Kidney glomerular epithelial cell (primary cell): ENCODE measurements at regions not wholly inside any gene's neighbourhood (a gene's known extent, or its start where the extent isn't known, plus 50 kb on each side); places are given as distances from the start of the nearest gene placed in this dataset.
"Not testable (repeated sequence)": the region's sequence is repeated elsewhere in the genome, so short reads cannot be mapped to it uniquely, and the experiment has no call there.

Experiments used
- DNase-seq: peaks from one replicate; lab custom pipeline; 2025; lab: John Stamatoyannopoulos, UW

GRCh38 chr17:13135506-13135905 lies 117.7 kb upstream of the ELAC2 start:
- DNase-seq: no peak

GRCh38 chr17:13134076-13134475 lies 116.2 kb upstream of the ELAC2 start:
- no peak for DNase-seq

DNA sequence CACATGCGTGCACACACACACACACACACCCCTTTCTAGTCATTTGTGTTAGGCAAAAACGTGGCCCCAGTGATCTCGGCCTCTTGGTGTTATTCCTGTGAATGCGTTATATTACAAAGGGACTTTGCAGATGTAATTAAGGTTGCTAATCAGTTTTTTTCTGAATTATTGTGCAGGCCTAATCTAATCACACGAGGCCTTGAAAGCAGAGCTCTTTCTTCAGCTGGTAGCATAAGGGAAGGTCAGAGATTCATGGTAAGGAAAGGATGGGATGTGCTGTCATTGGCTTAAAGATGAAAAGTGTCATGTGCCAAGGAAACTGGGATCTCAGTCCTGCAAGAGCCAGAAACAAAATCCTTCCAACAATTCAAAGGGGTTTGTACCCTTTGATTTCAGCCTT lies 113.4 kb upstream of the ELAC2 start:
- DNase-seq: no peak

DNA sequence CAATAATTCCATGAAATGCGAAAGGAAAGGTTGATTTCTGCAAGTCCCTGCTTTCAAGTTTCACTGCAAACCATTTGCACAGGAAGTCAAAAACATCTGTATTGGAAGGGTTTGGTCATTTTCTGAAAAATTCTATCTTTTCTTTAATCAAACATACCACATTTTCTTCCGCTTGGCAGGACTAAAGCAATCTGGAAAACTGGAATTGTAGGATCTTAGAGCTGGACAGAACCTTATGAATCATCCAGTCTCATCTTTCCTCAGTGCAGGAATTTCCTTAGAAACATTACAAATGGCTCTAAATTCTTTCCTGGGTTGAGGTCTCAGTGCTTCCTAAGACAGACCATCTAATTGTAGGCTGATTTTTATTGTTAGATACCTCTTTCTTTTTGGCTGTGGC lies 111.5 kb upstream of the ELAC2 start:
- DNase-seq: no peak

- DNase-seq: no peak
Measured at GRCh38 chr17:13128676-13129075, 110.8 kb upstream of the ELAC2 start.

DNA sequence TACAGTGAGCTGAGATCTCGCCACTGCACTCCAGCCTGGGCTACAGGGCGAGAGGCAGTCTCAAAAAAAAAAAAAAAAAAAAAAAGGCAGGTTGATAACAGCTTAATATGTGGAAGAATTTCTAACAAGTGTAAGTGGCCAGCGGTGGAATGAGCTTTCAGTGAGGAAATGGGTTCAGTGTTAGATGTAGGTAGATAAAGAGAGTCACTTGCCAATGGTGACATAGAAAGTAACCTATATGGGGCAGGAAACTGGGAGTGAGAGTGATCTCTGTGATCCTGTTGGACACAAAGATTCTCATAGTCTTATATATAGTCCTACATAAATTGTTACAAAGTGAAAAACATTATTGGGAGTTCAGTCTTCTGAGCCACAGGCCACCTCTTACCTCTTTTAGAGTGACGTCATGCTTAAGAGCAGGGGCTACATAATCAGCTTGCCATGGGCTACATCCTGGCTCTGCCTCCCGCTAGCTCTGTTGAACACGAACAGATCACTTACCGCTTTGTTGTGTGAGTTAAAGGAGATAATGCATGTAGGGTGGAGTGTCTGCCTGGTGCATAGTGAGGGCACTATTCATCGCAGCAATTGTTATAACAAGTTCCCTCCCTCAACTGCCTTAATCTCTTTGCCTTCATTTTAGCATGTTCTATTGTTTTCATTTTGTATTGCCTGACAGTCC lies 110.2 kb upstream of the ELAC2 start:
- DNase-seq: no peak

DNA sequence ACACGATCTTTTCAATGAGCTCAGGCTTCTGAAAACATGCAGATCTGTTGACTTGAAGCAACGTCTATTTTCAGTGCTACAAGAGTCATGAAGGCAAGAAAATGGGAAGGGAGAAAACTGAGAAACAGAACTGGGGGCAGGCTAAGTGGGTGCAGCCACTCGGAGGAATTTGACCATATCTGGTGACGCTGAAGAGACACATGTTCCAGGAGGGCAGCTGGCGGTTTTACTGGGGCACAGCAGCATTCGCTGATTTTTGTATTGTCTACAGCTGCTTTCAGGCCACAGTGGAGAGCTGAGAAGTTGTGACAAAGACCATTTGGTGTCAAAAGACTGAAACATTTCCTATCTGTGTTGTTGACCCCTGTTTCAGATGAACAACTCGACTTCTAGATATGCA lies 103.0 kb upstream of the ELAC2 start:
- DNase-seq: no peak

DNA sequence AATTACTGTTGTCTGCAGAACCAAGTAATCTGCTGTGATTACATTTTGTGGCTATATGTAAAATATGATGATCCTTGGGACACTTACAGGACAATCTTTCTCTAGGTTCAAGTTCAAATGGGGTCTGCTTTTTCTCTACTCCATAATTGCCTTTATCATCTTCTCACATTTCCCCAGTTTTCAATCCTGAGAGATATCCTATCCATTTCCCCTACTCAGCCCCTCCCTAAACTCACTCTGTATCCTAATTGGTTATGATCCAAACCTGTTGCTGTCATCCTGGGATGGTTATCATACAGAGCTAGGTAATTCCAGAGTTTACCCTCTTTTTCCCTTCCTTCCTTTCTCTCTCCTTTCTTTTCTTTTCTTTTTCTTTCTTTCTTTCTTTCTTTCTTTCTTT lies 100.5 kb upstream of the ELAC2 start:
- no peak for DNase-seq

DNA sequence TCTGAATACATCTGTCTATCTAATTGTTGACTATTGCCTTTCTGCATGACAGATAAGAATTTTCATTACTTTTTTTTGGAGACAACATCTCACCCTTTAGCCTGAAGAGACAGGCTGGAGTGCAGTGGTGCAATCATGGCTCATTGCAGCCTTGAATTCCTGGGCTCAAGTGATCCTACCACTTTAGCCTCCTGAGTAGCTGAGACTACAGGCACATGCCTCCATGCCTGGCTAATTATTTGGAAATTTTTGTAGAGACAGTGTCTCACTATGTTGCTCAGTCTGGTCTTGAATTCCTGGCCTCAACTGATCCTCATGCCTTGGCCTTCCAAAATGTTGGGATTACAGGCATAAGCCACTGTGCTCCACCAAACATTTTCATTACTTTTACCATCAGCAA lies 99.8 kb upstream of the ELAC2 start:
- no peak for DNase-seq

GRCh38 chr17:13114601-13115031 lies 96.8 kb upstream of the ELAC2 start:
- peak; percentile 4 for DNase-seq

GRCh38 chr17:13113821-13114525 lies 96.1 kb upstream of the ELAC2 start:
- DNase-seq: no peak

DNA sequence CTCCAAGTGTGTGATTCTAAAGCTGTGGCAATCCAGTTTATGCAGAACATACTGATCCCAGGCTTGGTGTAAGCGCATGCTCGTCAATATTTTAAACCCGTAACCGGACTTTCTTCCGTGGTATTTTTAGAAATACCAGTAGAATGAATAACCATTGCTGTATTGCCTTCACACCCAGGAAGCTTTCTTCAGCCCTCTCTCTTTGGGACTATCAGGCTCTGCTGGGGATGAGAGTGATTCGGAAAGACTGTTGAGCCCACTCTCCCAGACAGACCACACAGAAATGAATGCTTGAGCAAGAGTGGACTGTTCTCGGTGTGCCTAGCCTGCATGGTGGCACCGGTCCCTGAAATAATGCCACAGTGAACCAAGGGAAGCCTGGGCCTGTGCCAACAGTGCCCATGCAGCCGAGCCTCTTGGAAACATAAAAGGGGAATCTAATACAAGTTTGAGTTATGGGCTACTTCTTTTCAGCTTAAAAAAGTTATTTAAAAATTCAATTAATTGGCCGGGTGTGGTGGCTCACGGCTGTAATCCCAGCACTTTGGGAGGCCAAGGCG lies 89.9 kb upstream of the ELAC2 start:
- DNase-seq: no peak

DNA sequence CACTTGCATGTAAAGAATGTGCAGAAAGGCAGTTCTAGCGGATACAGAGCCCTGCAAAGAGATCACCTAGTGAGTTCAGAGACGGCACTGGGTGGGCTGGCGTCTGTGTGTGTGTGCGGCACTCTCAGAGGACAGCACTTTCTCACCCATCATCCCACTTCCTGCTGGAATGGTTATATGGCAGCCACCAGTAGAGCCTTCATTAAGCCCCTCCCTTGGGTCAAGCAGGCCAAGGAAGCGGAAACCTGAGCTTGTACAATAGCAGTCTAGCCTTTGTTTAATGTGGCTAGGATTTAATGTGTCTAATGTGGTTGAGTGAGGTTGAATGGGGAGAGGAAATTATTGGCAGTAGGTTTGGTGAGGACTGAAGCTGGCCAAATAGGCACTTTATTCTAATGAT lies 88.3 kb upstream of the ELAC2 start:
- no peak for DNase-seq

- DNase-seq: no peak
Measured at GRCh38 chr17:13104576-13104975, 86.7 kb upstream of the ELAC2 start.

GRCh38 chr17:13102477-13102876 lies 84.7 kb upstream of the ELAC2 start:
- no peak for DNase-seq

DNA sequence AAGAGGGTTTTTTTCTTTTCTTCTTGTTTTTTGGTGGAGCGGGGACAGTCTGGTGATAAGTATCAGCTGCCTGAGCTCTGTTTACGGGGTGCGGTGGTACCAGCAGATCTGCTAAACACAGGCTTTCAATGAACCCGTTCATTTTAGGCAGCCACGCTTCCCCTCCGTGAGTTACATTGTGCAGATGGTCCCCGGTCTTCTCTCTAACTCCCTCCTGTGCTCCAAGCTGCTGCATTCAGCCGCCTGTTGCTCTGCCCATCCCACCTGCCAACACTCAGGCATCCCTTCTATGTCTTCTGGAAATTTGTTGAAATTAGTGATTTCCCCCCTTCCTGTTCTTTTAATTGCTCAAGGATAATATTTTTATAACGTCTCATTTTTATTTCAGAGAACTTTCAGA lies 82.1 kb upstream of the ELAC2 start:
- DNase-seq: no peak

DNA sequence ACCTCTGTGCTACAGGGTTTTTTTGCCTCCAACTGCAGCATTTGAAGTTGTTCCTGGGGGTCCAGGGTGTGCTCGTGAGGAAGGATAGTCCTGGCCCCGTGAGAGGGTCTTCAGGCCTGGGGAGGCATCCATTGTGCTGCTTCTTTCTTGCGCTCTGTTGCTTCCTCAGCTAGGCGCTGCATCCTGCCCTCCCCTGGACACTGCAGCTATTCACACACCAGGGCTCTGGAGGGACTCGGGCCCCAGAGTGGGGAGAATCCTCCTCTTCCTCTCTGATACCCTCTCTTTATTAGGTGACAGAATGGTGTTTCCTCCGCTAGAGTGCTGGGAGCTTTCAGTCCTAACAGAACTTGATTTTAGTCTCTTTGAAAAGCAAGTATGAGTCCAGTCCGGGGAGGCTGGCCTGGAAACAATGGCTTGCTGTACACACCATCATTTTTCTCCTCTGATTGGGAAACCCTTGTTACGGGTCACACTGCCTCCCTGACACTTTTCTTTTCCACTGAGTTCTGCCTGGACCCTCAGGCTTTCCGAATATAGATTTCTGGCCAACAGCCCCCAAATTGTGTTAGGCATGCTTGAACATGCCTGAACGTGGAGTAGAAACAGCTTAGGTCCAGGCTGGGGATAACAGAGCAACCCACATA lies 81.4 kb upstream of the ELAC2 start:
- no peak for DNase-seq

- no peak for DNase-seq
Measured at GRCh38 chr17:13096291-13096690, 78.5 kb upstream of the ELAC2 start.

DNA sequence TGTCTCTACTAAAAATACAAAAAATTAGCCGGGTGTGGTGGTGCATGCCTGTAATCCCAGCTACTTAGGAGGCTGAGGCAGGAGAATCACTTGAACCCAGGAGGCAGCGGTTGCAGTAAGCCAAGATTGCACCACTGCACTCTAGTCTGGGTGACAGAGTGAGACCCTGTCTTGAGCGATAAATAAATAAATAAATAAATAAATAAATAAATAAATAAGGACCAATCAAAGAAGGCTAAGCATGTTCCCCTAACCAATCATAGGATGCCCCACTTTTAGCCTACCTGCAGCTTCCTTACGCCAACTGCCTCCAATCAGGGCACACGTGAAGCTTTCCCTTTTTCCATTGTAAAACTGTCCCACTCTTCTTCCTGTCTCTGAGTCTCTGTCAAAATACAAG lies 74.2 kb upstream of the ELAC2 start:
- not testable (repeated sequence) for DNase-seq

GRCh38 chr17:13088666-13089065 lies 70.8 kb upstream of the ELAC2 start:
- DNase-seq: no peak

- no peak for DNase-seq
Measured at GRCh38 chr17:13087802-13088201, 70.0 kb upstream of the ELAC2 start.

GRCh38 chr17:13086142-13086769 lies 68.4 kb upstream of the ELAC2 start:
- no peak for DNase-seq

DNA sequence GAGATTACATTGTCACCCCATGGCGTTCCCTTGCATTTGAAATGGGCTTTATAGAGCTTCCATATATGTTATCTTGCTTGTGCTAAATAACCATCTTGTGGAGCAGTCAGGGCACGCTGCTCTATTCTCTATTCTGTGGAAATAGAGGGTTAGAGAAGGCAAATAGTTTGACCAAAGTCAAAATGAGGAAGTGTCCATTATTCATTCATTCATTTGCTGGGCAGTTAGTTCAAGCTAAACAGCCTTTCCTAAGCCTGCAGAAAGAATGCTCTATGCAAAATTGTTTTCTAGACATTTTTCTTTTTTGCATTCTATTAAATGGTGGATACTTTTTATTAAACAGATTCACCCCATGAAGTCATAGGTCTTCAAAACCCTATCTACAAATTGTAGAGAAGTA lies 67.8 kb upstream of the ELAC2 start:
- no peak for DNase-seq
